Suprapubic skin (tissue), 4 donors: ENCODE measurements at regions not wholly inside any gene's neighbourhood (a gene's known extent, or its start where the extent isn't known, plus 50 kb on each side); places are given as distances from the start of the nearest gene placed in this dataset.

Experiments
- DNase-seq, 2 donors: peaks; one replicate each; pipeline ENCODE4 v3.0.0-alpha.2; 2019; ENCODE audit warnings: low spot score in 2 of 2
- H3K27ac ChIP-seq: fragments of 200-600 bp; sonication (generic); one replicate; pipeline ENCODE4 v1.5.1; 2019
- H3K27me3 ChIP-seq: fragments of 200-600 bp; sonication (generic); one replicate; pipeline ENCODE4 v1.5.1; 2019
- H3K36me3 ChIP-seq: fragments of 200-600 bp; sonication (generic); one replicate; pipeline ENCODE4 v1.5.1; 2019
- H3K4me1 ChIP-seq: fragments of 200-600 bp; sonication (generic); one replicate; pipeline ENCODE4 v1.5.1; 2019
- H3K4me3 ChIP-seq: fragments of 200-600 bp; sonication (generic); one replicate; pipeline ENCODE4 v1.5.1; 2019; ENCODE audit warnings: mild to moderate bottlenecking
- H3K9me3 ChIP-seq: fragments of 200-600 bp; sonication (generic); one replicate; pipeline ENCODE4 v1.5.1; 2019
- CTCF ChIP-seq, 2 donors: fragments of 200-600 bp in 1 of 2; fragments of 450-650 bp in 1 of 2; sonication (generic) in 1 of 2; IDR thresholded peaks; one replicate each; pipeline ENCODE4 v1.5.1; 2016 to 2019; ENCODE audit warnings: antibody characterized with exemption in 2 of 2, mild to moderate bottlenecking in 1 of 2, moderate library complexity in 1 of 2
- EP300 ChIP-seq: sonication (generic); formaldehyde crosslinking; IDR thresholded peaks from one replicate; pipeline ENCODE4 v1.6.1; 2017; ENCODE audit warnings: antibody characterized with exemption
- POLR2A ChIP-seq, 2 donors: fragments of 450-650 bp; IDR thresholded peaks; one replicate each; pipeline ENCODE4 v1.6.1; 2017; ENCODE audit warnings: antibody characterized with exemption in 2 of 2, mild to moderate bottlenecking in 2 of 2, moderate library complexity in 2 of 2
- POLR2AphosphoS5 ChIP-seq, 3 donors: sonication (generic); formaldehyde crosslinking; IDR thresholded peaks; one replicate each; pipeline ENCODE4 v1.6.1; 2017; ENCODE audit warnings: antibody characterized with exemption in 3 of 3
- WGBS: methylation state at CpG from one replicate; pipeline ENCODE4 v1.1.5; 2018; 5-methylcytosine and 5-hydroxymethylcytosine counted together

- H3K4me3 ChIP-seq, result no peak overlapping the region
- 90% methylated on average over 9 of the region's 9 CpGs for WGBS
- TF ChIP-seq POLR2AphosphoS5 (IDR thresholded peaks at IDR 0.05) (no peak), EP300 (no peak), POLR2A (IDR thresholded peaks at IDR 0.05) (no peak), CTCF (IDR thresholded peaks at IDR 0.05) (no peak)
- H3K4me1 ChIP-seq, result no peaks in the 10 kb centered on the region
- no peak overlapping the region for H3K27ac ChIP-seq
- no peak for DNase-seq
- H3K9me3 ChIP-seq, result no peaks in the 10 kb centered on the region
- no peaks in the 10 kb centered on the region for H3K36me3 ChIP-seq
- H3K27me3 ChIP-seq, result peaks cover 2% of the 10 kb centered on the region
Measured at GRCh38 chr5:3221432-3221831, 374.2 kb upstream of the IRX1 start.

- DNase-seq, result no peak
- no peak overlapping the region for H3K27ac ChIP-seq
- whole genome bisulfite sequencing, result 91% methylated on average over 17 of the region's 31 CpGs
Measured at GRCh38 chr5:3220638-3221288, 374.9 kb upstream of the IRX1 start.

GRCh38 chr5:3220201-3220600 is 375.4 kb upstream of the IRX1 start:
- peaks cover 2% of the 10 kb centered on the region for H3K27me3 ChIP-seq
- no peak for TF ChIP-seq POLR2A (IDR thresholded peaks at IDR 0.05)
- no peak for TF ChIP-seq EP300
- no peak for TF ChIP-seq POLR2AphosphoS5 (IDR thresholded peaks at IDR 0.05)
- TF ChIP-seq CTCF (IDR thresholded peaks at IDR 0.05), result no peak
- H3K9me3 ChIP-seq, result no peaks in the 10 kb centered on the region
- no peak for DNase-seq
- no peaks in the 10 kb centered on the region for H3K4me1 ChIP-seq
- WGBS, result 69% methylated on average over 5 of the region's 13 CpGs
- no peaks in the 10 kb centered on the region for H3K36me3 ChIP-seq
- no peak overlapping the region for H3K27ac ChIP-seq
- no peak overlapping the region for H3K4me3 ChIP-seq

More at GRCh38 chr5:3220638-3221288, 374.9 kb upstream of the IRX1 start:
- TF ChIP-seq POLR2A (IDR thresholded peaks at IDR 0.05), result no peak
- no peak for TF ChIP-seq POLR2AphosphoS5 (IDR thresholded peaks at IDR 0.05)
- TF ChIP-seq EP300, result no peak
- TF ChIP-seq CTCF (IDR thresholded peaks at IDR 0.05), result no peak
- H3K36me3 ChIP-seq, result no peaks in the 10 kb centered on the region
- no peaks in the 10 kb centered on the region for H3K9me3 ChIP-seq
- peaks cover 2% of the 10 kb centered on the region for H3K27me3 ChIP-seq
- H3K4me1 ChIP-seq, result no peaks in the 10 kb centered on the region
- H3K4me3 ChIP-seq, result no peak overlapping the region

DNA sequence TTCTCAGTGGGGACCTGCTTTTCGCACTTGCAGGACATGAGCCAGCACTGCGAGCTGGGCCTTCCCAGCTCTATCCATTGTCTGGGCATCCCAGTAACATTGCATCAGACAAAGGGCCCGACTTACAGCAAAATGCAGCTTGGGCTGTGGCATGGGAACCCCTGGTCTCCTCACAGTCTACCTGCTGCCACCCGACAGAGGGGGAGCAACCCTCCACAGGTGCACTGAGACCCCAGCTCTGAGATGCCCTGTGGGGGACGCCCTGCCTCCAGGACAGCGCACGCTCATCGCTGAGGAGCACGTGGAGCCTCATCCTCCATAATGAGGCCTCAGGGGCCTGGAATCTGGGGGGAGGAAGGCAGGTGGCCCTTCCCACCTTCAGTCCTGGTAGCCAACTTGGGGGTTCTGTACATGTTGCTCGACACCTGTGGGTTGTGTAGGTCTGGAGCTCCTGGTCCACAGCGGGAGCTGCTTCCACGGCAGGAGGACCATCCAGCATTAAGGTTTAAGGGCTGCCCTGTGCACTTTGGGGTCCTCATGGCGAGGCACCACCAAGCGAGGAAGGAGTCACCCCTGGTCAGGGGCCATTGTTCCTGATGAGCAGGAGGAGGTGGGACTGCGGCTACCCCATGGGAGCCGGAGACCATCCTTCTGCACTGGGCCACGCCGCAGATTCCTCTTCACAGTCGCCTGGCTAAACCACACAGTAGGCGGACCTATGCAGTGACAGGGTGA is 376.5 kb upstream of the IRX1 start:
- DNase-seq, result no peak
- H3K27ac ChIP-seq, result no peak overlapping the region
- TF ChIP-seq POLR2AphosphoS5 (IDR thresholded peaks at IDR 0.05) (no peak), POLR2A (IDR thresholded peaks at IDR 0.05) (no peak), EP300 (no peak), CTCF (IDR thresholded peaks at IDR 0.05) (no peak)
- 85% methylated on average over 9 of the region's 20 CpGs for WGBS
- no peaks in the 10 kb centered on the region for H3K4me1 ChIP-seq
- H3K9me3 ChIP-seq, result no peaks in the 10 kb centered on the region
- H3K4me3 ChIP-seq, result no peak overlapping the region
- H3K27me3 ChIP-seq, result peaks cover 7% of the 10 kb centered on the region
- H3K36me3 ChIP-seq, result no peaks in the 10 kb centered on the region

DNA sequence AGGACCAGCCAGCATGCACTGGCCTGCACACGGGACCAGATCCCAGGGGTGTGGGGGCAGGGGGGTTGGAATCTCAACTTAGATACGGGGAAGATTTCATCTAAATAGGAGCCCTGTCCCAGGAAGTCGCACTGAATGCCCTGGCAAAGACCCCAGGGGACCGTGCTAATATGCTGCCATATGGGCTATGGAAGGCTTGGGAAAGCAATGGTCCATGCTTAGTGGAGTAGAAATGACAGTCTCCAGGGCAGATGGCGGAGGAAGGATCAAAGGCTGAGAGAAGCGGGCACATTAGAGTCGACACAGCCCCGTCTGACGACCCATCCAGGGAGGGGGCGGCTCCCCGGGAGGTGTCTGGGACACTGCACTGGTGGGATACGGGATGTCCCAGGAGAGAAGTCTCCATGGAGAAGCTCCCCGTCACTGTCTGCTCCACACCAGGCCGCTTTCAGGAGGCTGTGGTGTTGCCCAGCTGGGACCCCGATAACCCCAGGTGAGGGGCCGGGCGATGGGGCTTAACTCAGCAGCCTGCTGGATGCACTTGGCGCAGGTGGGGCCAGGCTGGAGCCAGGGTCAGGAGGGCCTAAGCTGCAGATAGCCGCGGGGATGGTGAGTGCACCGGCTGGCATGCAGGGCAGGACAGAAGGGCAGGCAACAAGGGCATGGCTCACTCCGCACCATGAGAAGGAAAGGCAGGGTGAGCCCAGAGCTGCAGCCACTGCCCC is 377.7 kb upstream of the IRX1 start:
- H3K9me3 ChIP-seq, result no peaks in the 10 kb centered on the region
- TF ChIP-seq CTCF (IDR thresholded peaks at IDR 0.05), result no peak
- no peak for TF ChIP-seq POLR2A (IDR thresholded peaks at IDR 0.05)
- TF ChIP-seq EP300, result no peak
- no peak for TF ChIP-seq POLR2AphosphoS5 (IDR thresholded peaks at IDR 0.05)

More for the DNA sequence above, 377.7 kb upstream of the IRX1 start:
- Histone ChIP-seq H3K4me1 (no peaks in the 10 kb centered on the region), H3K36me3 (no peaks in the 10 kb centered on the region), H3K4me3 (no peak overlapping the region), H3K27ac (no peak overlapping the region), H3K27me3 (peaks cover 7% of the 10 kb centered on the region)
- WGBS, result 70% methylated on average over 11 of the region's 22 CpGs
- no peak for DNase-seq
